ENCODE measurements at regions not wholly inside any gene's neighbourhood (a gene's known extent, or its start where the extent isn't known, plus 50 kb on each side); places are given as distances from the start of the nearest gene placed in this dataset.

DNA sequence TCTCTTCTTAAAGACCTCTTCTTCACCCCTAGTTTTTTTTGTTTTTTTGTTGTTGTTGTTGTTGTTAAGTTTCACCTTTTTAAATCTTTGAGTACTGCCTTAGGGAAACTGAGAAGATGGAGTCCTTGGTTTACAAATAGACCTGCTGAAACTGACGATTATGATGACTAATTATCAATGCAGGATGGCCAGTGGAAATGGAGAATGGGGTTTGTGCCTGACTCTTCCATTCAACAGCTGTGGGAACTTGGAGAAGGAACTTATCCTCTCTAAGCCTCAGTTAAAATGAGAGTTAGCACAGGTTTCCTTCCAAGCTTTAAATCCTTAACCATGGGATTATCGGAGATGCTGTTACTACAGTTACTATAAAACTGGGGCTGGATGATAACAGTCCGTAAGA, 66.7 kb upstream of the PNMA1 start:
- no peak for DNase-seq

DNA sequence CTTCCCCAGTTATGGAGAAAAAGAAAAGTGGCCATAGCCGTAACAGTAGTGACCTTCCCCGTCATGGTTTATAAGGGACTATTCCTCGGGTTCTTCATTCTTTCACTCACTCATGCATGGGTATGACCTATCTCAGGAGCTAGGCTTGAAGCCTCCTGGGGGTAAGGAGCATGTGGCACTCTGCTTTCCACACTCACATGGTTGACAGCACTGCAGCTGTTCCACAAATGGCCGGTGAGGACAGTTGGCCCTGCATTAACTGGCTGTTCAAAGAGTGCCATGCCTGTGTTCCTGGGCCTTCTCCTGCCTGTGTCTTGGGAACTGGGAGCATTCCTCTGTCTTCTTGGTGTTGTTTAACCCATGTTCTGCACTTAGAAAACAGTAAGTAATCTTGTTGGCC, 66.2 kb upstream of the PNMA1 start:
- DNase-seq, result no peak

DNA sequence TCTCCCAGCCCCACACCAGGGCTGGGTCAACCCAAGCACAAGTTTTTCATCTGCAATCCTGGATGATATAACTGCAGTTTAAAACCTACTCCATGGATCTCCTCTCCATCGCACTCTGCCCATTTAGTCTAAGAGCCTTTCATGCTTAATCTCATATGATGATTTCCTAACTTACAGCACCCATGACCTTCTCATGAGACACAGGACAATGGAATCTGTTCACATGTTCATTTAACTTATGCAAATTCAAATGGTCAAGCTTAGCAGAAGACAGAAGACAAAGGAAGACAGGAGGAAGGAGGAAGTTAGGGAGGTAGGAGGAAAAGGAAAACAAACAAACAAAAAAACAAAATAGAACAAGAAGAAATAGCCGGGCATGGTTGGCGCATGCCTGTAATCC, 64.6 kb upstream of the PNMA1 start:
- DNase-seq, result no peak

DNA sequence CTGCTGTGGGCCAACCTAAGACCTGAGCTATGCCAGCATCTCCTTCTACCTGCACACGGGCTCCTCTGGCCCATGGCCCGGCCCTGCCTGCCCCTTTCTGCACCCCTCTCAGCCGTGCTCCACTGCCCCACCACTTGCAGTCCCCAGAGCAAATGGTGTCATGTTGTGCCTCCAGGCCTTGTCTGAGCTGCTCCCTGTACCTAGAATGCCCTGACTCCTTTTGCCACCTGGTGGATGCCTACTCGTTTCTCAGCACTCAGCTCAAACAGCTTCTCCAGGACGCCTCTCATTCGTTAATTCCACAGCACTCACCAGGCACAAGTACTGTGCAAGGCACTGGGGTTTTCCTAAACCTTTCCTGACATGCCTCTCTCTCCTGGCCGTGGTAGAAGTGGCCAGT, 63.2 kb upstream of the PNMA1 start:
- no peak for DNase-seq

DNA sequence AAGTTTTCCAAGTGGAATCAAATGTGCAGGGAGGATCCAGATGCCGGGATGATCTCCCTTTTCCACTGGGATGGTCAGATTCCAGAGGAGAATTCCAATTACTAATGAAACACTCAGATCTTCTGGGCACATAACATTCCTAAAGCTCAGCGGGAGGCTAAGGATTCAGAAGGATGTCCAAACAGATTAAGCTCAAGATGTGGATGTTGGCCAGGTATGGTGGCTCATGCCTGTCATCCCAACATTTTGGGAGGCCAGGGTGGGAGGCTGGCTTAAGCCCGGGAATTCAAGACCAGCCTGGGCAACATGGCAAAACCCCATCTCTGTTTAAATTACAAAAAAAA, 62.0 kb upstream of the PNMA1 start:
- DNase-seq, result no peak

DNA sequence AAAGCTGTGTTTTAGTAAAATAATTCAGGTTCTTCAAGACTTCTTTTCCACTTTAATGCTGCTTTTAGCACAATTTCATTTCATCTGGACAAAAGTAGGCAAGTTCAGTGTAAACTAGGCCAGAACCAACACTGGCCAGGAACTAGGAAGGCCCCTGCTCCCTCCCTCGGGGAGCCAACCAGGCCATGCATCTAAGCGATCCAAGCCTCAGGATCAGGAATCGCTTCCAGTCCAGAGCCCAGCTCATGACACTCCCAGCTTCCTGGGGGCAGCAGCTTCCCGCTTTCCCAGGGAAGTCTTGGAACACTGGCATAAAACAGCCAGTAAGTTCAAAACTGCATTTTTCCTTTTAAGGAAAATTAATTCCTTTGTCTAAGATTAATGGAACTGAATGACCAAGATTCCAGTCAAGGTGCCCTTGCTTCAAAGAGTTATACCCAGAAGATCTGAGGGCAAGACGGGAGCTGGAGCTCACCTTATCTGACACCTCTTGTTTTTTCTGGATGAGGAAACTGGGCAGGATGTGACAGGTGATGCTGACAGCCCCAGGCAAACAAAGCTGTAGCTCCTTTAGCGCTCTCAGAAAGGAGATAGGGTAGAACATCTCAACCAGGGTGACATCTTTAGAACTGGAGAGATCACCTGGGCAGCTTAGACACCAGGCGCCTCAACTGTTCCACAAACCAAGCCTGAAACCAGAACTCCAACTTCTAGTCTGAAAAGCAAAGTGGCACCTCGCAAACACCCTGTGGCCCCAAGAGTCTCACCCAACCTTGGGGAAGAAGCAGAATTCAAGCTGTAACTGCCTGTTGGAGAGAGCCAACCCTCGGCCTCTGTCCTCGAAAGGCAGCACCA, 61.4 kb upstream of the PNMA1 start:
- no peak for DNase-seq

DNA sequence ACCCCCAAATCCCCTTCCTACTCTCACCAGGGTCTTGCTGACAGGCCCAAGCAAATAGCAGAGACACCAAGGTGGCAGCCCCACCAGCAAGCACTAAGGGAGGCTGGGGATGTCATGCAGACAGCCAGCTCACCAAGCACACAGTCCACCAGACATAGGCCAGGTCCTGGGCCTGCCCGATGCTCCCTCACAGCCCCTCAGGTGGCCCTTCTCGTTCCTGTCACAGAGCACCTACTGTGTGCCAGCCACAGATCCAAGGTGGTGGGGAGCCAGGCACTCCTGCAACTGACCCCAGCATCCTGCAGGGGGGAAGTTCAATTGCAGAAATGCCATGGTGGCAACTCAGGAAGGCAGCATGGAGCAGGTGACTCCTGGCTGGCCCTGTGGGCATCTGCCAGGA, 60.5 kb upstream of the PNMA1 start:
- DNase-seq, result no peak

DNA sequence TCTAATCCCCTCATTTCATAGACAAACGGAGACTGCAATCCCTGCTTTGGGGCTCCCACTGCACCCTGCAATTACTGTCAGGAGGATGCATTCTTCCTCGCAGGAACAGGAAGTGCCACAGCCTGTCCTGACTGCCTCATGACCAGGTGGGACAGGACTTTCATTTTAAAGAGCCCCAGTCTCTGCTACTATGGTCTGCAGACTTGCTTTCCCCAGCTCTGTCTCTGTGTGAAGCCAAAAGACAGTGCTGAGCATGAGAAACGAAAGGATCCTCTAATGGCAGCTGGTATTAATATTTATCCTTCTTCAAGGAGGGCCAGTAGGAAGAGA, 60.0 kb upstream of the PNMA1 start:
- DNase-seq, result no peak

DNA sequence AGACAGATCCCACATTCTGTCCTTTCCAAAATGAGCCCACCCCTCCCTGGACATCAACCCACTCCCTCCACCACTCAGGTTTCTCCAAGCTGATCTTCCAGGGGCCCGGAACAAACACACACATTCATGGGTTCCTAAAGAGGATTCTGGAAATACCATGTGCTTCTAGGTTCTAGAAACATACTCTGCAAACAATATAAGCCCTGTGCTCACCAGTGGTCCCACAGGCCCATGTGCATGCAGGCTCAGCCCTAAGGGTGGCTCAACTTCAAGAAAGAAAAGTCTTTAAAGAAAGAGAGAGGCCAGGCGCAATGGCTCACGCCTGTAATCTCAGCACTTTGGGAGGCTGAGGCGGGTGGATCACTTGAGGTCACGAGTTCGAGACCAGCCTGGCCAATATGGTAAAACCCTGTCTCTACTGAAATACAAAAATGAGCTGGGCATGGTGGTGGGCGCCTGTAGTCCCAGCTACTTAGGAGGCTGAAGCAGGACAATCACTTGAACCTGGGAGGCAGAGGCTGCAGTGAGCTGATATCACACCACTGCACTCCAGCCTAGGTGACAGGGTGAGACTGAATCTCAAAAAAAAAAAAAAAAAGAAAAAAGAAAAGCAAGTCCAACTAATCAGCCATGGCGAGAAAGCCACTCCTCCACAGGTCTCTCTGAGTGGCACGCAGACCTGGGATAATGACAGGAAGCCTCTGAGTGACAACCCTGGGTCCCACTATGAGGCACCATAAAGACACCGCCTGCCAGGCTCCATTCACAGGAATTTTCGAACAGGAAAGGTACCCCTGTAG, 59.5 kb upstream of the PNMA1 start:
- DNase-seq, result no peak

DNA sequence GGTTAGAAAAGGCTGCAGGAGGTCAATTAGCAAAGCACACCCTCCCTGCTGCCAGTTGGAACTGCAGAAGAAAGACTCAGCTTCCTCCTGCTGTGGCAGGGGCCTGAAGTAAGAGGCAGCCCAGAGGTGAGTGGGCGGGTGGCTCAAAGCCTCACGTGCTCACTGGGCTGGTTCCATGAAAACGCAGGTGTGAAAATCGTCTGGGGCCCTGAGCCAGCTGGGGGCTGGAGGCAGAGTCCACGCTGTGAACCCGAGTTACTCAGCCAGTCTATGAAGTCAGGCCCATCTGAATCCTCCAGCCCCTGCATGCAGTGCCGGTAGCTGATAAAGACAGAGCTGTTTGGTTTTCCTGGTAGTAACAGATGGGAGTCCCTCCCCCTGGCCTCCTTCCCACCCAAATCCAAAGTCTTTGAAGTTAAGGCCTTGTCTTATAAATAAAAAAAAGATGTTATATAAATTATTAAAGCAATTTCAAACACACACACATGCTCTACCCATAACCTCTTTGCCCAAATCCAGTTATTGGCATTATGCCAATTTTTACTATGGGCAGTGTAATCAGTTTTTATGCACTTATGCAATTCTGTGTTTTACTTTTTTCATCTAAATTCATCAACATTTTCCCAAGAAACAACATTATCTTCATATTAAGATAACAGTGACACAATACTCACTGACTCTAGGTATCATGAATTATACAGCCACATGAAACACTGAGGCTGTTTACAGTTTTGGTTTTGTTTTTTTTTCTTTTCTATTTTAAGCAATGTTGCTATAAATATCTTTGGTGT, 57.9 kb upstream of the PNMA1 start:
- peak; percentile 89 for DNase-seq

DNA sequence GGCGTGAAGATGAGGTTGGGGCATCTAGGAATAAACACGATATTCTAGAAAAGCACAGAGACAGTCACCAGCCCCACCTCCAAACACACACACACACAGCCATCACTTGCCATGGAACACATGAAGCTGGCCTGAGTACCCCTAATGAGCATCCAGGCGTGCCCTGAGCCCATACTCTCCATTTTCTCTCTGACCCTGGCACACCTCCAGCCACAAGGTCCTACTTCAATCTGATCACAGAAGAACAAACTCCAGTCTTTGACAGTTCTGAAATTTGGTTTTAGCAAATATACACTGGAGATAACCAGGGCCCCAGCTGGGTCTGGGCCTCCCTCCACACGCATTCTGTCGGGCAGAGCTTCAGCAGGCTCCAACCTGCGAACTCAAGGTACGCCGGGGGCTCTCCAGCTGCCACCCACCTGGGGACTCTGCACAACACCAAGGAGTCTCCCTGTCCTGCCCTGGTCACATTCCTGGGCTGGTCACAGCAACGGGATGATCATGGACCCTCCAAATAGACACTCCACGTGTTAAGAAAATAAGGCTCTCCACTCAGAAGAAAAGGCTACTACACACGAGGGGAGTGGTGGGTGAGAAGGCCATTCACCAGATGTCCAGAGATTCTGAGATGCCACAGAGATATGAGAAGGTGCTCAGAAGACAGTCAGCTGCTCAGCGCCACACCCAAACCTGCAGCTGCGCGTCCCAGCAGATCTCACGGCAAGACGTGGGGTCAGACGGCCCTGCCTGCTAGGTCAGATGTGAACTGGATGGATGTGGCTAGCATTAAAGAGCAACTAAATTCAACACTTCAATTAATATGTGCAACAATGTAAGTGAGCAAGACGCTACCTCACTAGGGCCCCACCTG, 57.0 kb upstream of the PNMA1 start:
- no peak for DNase-seq

DNA sequence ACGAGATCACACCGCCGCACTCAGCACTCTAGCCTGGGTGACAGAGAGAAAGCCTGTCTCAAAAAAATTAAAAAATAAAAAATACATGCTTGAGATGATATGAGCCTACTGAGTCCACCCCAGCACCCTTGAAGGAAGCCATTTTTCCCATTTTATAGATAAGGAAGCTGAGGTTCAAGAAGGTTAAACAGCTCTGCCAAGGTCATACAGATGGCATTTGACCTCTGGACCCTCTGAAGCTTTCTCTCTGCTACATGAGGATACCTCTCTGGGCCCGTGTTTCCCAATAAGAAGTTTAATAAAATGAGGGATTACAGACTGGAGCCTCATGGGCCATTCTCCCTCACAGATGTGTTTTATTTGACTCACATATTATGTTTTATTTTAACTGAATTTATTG, 53.9 kb upstream of the PNMA1 start:
- DNase-seq, result no peak

DNA sequence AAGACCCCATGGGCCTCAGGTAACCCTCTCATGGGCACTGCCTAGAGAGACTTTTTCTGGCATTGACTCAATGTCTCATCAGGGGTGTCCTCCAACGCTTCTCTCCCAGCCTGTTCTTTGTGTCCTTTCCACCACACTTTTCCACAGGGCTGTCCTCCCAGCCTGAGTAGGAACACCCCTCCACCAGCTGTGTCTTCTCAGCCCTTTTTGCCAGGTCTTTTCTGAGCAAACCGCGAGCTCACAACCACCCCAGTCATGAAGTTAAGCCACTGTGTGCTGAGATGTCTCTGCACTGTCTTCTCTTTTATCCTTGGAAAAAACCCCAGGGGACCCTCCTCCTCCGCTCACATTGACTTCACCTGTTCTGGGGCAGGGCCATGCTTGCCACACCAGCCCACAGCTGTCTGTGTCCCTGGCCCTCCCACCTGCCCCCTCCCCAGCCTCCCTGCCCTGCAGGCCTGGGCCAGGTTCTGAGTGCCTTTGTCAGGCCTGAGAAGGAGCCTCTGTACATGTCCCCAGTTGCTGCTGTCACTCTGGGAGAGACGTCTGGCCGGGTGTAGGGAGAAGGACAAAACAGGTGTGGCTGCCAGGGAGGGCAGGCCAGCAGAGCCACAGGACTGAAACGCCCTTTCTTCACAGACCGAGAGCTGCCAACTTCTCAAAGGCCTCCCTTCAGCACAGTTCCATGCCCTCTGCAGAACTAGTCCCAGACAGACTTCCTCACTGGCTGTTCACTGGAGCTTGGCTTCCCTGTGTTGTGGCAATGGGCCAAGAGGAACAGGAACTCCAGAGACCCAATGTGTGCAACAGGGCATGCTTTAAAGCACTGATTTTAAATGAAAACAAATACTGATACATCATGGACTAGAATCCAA, 50.5 kb upstream of the PNMA1 start:
- DNase-seq, result peak; percentile 47
